GM23248 (cell line): ENCODE measurements at regions not wholly inside any gene's neighbourhood (a gene's known extent, or its start where the extent isn't known, plus 50 kb on each side); places are given as distances from the start of the nearest gene placed in this dataset.

Experiments
- DNase-seq: peaks from one replicate; pipeline ENCODE4 v3.0.0-alpha.2; 2015
- H2AFZ ChIP-seq: fragments of 200-600 bp; sonication (generic); 2 replicates; pipeline ENCODE4 v1.6.1; 2016; ENCODE audit warnings: antibody characterized with exemption
- H3F3A ChIP-seq: fragments of 200-600 bp; sonication (generic); 2 replicates; pipeline ENCODE4 v1.6.1; 2016; ENCODE audit warnings: mild to moderate bottlenecking, antibody characterized with exemption, mixed run types; ENCODE audit not compliant: insufficient read depth
- H3K27ac ChIP-seq: fragments of 200-600 bp; sonication (generic); 2 replicates; pipeline ENCODE4 v1.5.1; 2016; ENCODE audit warnings: mild to moderate bottlenecking
- H3K27me3 ChIP-seq: fragments of 200-600 bp; sonication (generic); replicated peaks from 2 replicates; pipeline ENCODE4 v1.6.1; 2016; ENCODE audit warnings: mild to moderate bottlenecking; ENCODE audit not compliant: insufficient read depth
- H3K36me3 ChIP-seq: fragments of 200-600 bp; sonication (generic); 2 replicates; pipeline ENCODE4 v1.6.1; 2016; ENCODE audit warnings: low read depth, mild to moderate bottlenecking
- H3K4me1 ChIP-seq: fragments of 200-600 bp; sonication (generic); 2 replicates; pipeline ENCODE4 v1.6.1; 2016; ENCODE audit warnings: mild to moderate bottlenecking; ENCODE audit not compliant: insufficient read depth
- H3K4me2 ChIP-seq: fragments of 200-600 bp; sonication (generic); one replicate; pipeline ENCODE4 v1.6.1; 2016; ENCODE audit warnings: mild to moderate bottlenecking; ENCODE audit not compliant: unreplicated experiment
- H3K4me3 ChIP-seq: fragments of 200-600 bp; sonication (generic); 2 replicates; pipeline ENCODE4 v1.5.1; 2016; ENCODE audit warnings: mild to moderate bottlenecking
- H3K79me2 ChIP-seq: fragments of 200-600 bp; sonication (generic); 2 replicates; pipeline ENCODE4 v1.6.1; 2016; ENCODE audit warnings: mild to moderate bottlenecking; ENCODE audit not compliant: insufficient read depth
- H3K9ac ChIP-seq: fragments of 200-600 bp; sonication (generic); 2 replicates; pipeline ENCODE4 v1.6.1; 2016; ENCODE audit warnings: mild to moderate bottlenecking
- H3K9me2 ChIP-seq: fragments of 200-600 bp; sonication (generic); 2 replicates; pipeline ENCODE4 v1.6.1; 2016; ENCODE audit warnings: mixed run types, mild to moderate bottlenecking, moderate library complexity; ENCODE audit not compliant: insufficient read depth
- H3K9me3 ChIP-seq: fragments of 200-600 bp; sonication (generic); one replicate; pipeline ENCODE4 v1.6.1; 2017; ENCODE audit warnings: low read depth
- H4K20me1 ChIP-seq: fragments of 200-600 bp; sonication (generic); 2 replicates; pipeline ENCODE4 v1.6.0; 2016; ENCODE audit not compliant: insufficient read depth
- EZH2 ChIP-seq: fragments of 200-600 bp; sonication (generic); IDR thresholded peaks from 2 replicates; pipeline ENCODE4 v1.6.1; 2018; ENCODE audit warnings: antibody characterized with exemption, mild to moderate bottlenecking; ENCODE audit not compliant: insufficient read depth, poor library complexity, severe bottlenecking
- EZH2phosphoT487 ChIP-seq: fragments of 200-600 bp; sonication (generic); IDR thresholded peaks from 2 replicates; pipeline ENCODE4 v1.6.1; 2018; ENCODE audit warnings: antibody characterized with exemption, moderate library complexity, mild to moderate bottlenecking, low read depth; ENCODE audit not compliant: insufficient read depth
- WGBS, 2 experiments: methylation state at CpG; one replicate each; pipeline ENCODE4 v1.1.6; 2015 to 2017; ENCODE audit warnings: low lambda C conversion rate in 2 of 2, low coverage in 1 of 2; ENCODE audit errors: missing lambda C conversion rate in 2 of 2; 5-methylcytosine and 5-hydroxymethylcytosine counted together
- in situ Hi-C: fragments of 300-500 bp; cut with MboI; formaldehyde crosslinking; loops from 2 replicates; pipeline ENCODE4 v1.15.0; 2020

GRCh38 chr22:44363980-44364750 is 51.4 kb upstream of the SHISAL1 start:
- Histone ChIP-seq H3K9me3 (no peaks in the 10 kb centered on the region), H3K4me1 (peaks cover 32% of the 10 kb centered on the region), H3K27ac (peak overlapping the region; percentile 86), H3F3A (peaks cover 11% of the 10 kb centered on the region), H3K79me2 (no peaks in the 10 kb centered on the region), H2AFZ (no peak overlapping the region), H3K36me3 (no peaks in the 10 kb centered on the region), H3K9me2 (no peaks in the 10 kb centered on the region), H3K9ac (peak overlapping the region; percentile 81), H3K4me3 (no peak overlapping the region), H4K20me1 (no peaks in the 10 kb centered on the region), H3K4me2 (no peak overlapping the region), H3K27me3 (no peaks in the 10 kb centered on the region)
- 36 to 39% methylated on average over 11 of the region's 11 CpGs for WGBS, 2 experiments
- in situ Hi-C loops: no loop called here
- DNase-seq: peak; percentile 32
- TF ChIP-seq EZH2 (no peak), EZH2phosphoT487 (no peak)

- no peaks in the 10 kb centered on the region for H3K9me2 ChIP-seq
- peaks cover 11% of the 10 kb centered on the region for H3F3A ChIP-seq
- H2AFZ ChIP-seq: peak overlapping the region; percentile 53
- peak overlapping the region; percentile 86 for H3K27ac ChIP-seq
- in situ Hi-C loops: no loop called here
- WGBS, 2 experiments: 15 to 17% methylated on average over 29 to 30 of the region's 32 CpGs
- H3K9me3 ChIP-seq: no peaks in the 10 kb centered on the region
- H3K4me1 ChIP-seq: peaks cover 32% of the 10 kb centered on the region
- H3K27me3 ChIP-seq: no peaks in the 10 kb centered on the region
- DNase-seq: peak; percentile 98
- peak overlapping the region; percentile 47 for H3K4me3 ChIP-seq
- no peaks in the 10 kb centered on the region for H3K79me2 ChIP-seq
- H3K9ac ChIP-seq: peak overlapping the region; percentile 81
- H3K36me3 ChIP-seq: no peaks in the 10 kb centered on the region
- TF ChIP-seq EZH2 (no peak), EZH2phosphoT487 (no peak)
- peak overlapping the region; percentile 84 for H3K4me2 ChIP-seq
- H4K20me1 ChIP-seq: no peaks in the 10 kb centered on the region
Observed at GRCh38 chr22:44363013-44363979, 50.5 kb upstream of the SHISAL1 start.

- H3K9me2 ChIP-seq: no peaks in the 10 kb centered on the region
- H3K27me3 ChIP-seq: no peaks in the 10 kb centered on the region
- H4K20me1 ChIP-seq: no peaks in the 10 kb centered on the region
- no peak overlapping the region for H3K4me3 ChIP-seq
- H3K79me2 ChIP-seq: no peaks in the 10 kb centered on the region
- DNase-seq: no peak
- H3K4me2 ChIP-seq: peak overlapping the region; percentile 22
- 84% methylated on average over 8 of the region's 8 CpGs for WGBS, 2 experiments
- H3K36me3 ChIP-seq: no peaks in the 10 kb centered on the region
- H2AFZ ChIP-seq: no peak overlapping the region
- no peaks in the 10 kb centered on the region for H3K9me3 ChIP-seq
- in situ Hi-C loops: no loop called here
- peaks cover 32% of the 10 kb centered on the region for H3K4me1 ChIP-seq
- TF ChIP-seq EZH2 (no peak), EZH2phosphoT487 (no peak)
- H3K9ac ChIP-seq: peak overlapping the region; percentile 81
- H3K27ac ChIP-seq: peak overlapping the region; percentile 86
- H3F3A ChIP-seq: peaks cover 11% of the 10 kb centered on the region
Observed at GRCh38 chr22:44362249-44363012, 49.7 kb upstream of the SHISAL1 start.
